B cell (primary cell): ENCODE measurements at regions not wholly inside any gene's neighbourhood (a gene's known extent, or its start where the extent isn't known, plus 50 kb on each side); places are given as distances from the start of the nearest gene placed in this dataset.

ENCODE experiments used
- ATAC-seq: fragments of 200-7000 bp; cut with Tn5 transposase; one replicate; pipeline ENCODE4 v1.10.0; 2021; ENCODE audit warnings: low read depth, mild to moderate bottlenecking, moderate number of reproducible peaks, moderate library complexity
- CTCF ChIA-PET: fragments of 350-600 bp; sonication (Branson Sonifier 250); formaldehyde crosslinking; loops from one replicate; lab custom pipeline; 2021; ENCODE audit warnings: antibody characterized with exemption, inconsistent platforms; lab: Charles Lee
- POLR2A ChIA-PET: fragments of 350-600 bp; sonication (Branson Sonifier 250); formaldehyde crosslinking; loops from one replicate; lab custom pipeline; 2021; ENCODE audit warnings: antibody characterized with exemption; lab: Charles Lee
- DNase-seq: peaks from one replicate; pipeline ENCODE4 v3.0.0; 2013
- H2AFZ ChIP-seq: 2 replicates; pipeline ENCODE4 v1.6.1; 2012; ENCODE audit warnings: mild to moderate bottlenecking, low read depth, low read length; ENCODE audit not compliant: insufficient read depth, poor library complexity, severe bottlenecking
- H3K27ac ChIP-seq, 2 donors: 1 replicate in 1 of 2; 2 replicates in 1 of 2; pipeline ENCODE4 v1.5.1; 2012 to 2013; ENCODE audit warnings: low read length in 2 of 2, mild to moderate bottlenecking in 2 of 2, moderate library complexity in 1 of 2
- H3K27me3 ChIP-seq, 4 experiments: fragments of 200-600 bp in 1 of 4; sonication (generic) in 1 of 4; replicated peaks in 1 of 4; 1 replicate in 2 of 4; 2 replicates in 2 of 4; pipeline versions ENCODE4 v1.6.1 to v1.7.0; 2013 to 2016; ENCODE audit warnings: low read length in 3 of 4, mild to moderate bottlenecking in 2 of 4, mixed read lengths in 1 of 4, moderate library complexity in 1 of 4; ENCODE audit not compliant: insufficient read depth in 4 of 4, control insufficient read depth in 3 of 4; ENCODE audit errors: control extremely low read depth in 1 of 4
- H3K36me3 ChIP-seq, 2 experiments: replicated peaks in 1 of 2; 1 replicate in 1 of 2; 2 replicates in 1 of 2; pipeline versions ENCODE4 v1.6.1 to v1.7.1; 2013; ENCODE audit warnings: low read length in 1 of 2; ENCODE audit not compliant: insufficient read depth in 2 of 2, control insufficient read depth in 1 of 2; ENCODE audit errors: control extremely low read depth in 1 of 2, extremely low read depth in 1 of 2
- H3K4me1 ChIP-seq, 2 donors: fragments of 200-600 bp in 1 of 2; sonication (generic) in 1 of 2; 1 replicate in 1 of 2; 2 replicates in 1 of 2; pipeline versions ENCODE4 v1.5.1 to v1.6.1; 2013 to 2017; ENCODE audit warnings: low read length in 2 of 2; ENCODE audit not compliant: control insufficient read depth in 2 of 2, insufficient read depth in 2 of 2
- H3K4me2 ChIP-seq: replicated peaks from 2 replicates; pipeline ENCODE3; 2012; ENCODE audit warnings: mild to moderate bottlenecking, low read depth, low read length; ENCODE audit not compliant: poor library complexity, severe bottlenecking
- H3K4me3 ChIP-seq, 5 experiments: fragments of 200-600 bp in 1 of 5; sonication (generic) in 1 of 5; 1 replicate in 3 of 5; 2 replicates in 2 of 5; pipeline versions ENCODE4 v1.5.1 to v1.7.0; 2011 to 2016; ENCODE audit warnings: low read length in 4 of 5, mild to moderate bottlenecking in 4 of 5, low read depth in 2 of 5, control low read depth in 1 of 5, moderate library complexity in 1 of 5; ENCODE audit not compliant: insufficient read depth in 1 of 5; ENCODE audit errors: control extremely low read depth in 1 of 5, extremely low read depth in 1 of 5
- H3K79me2 ChIP-seq: fragments of 200-600 bp; sonication (generic); one replicate; pipeline ENCODE4 v1.6.0; 2016; ENCODE audit warnings: low read length; ENCODE audit not compliant: control insufficient read depth, insufficient read depth
- H3K9ac ChIP-seq: fragments of 200-600 bp; sonication (generic); 2 replicates; pipeline ENCODE4 v1.6.1; 2017; ENCODE audit warnings: mild to moderate bottlenecking, low read length, moderate library complexity
- H3K9me3 ChIP-seq, 3 donors: one replicate each; pipeline versions ENCODE4 v1.6.1 to v1.7.1; 2013; ENCODE audit warnings: low read length in 2 of 3; ENCODE audit not compliant: control insufficient read depth in 2 of 3, insufficient read depth in 1 of 3; ENCODE audit errors: control extremely low read depth in 1 of 3
- H4K20me1 ChIP-seq: 2 replicates; pipeline ENCODE4 v1.6.0; 2012; ENCODE audit warnings: mild to moderate bottlenecking, low read length; ENCODE audit not compliant: insufficient read depth, control insufficient read depth, poor library complexity, severe bottlenecking
- H3K27ac Mint-ChIP-seq: one replicate; pipeline ENCODE4 v1.8.0; 2021; ENCODE audit warnings: mixed read lengths
- H3K27me3 Mint-ChIP-seq: one replicate; pipeline ENCODE4 v1.8.0; 2021; ENCODE audit warnings: mixed read lengths
- H3K4me1 Mint-ChIP-seq: one replicate; pipeline ENCODE4 v1.8.0; 2021; ENCODE audit warnings: mixed read lengths
- H3K4me3 Mint-ChIP-seq: one replicate; pipeline ENCODE4 v1.8.0; 2021; ENCODE audit warnings: mixed read lengths
- H3K9me3 Mint-ChIP-seq: one replicate; pipeline ENCODE4 v1.8.0; 2022; ENCODE audit warnings: mixed read lengths; ENCODE audit not compliant: insufficient read depth
- EZH2 ChIP-seq: IDR thresholded peaks from 2 replicates; pipeline ENCODE4 v1.6.1; 2012; ENCODE audit warnings: borderline replicate concordance, low read depth, mild to moderate bottlenecking, moderate library complexity, low read length; ENCODE audit not compliant: insufficient read depth, poor library complexity, severe bottlenecking
- WGBS: methylation state at CpG from one replicate; pipeline ENCODE4 v1.1.5; 2013; ENCODE audit warnings: missing lambda C conversion rate; ENCODE audit not compliant: insufficient coverage; 5-methylcytosine and 5-hydroxymethylcytosine counted together
- intact Hi-C: fragments of 100-400 bp; cut with micrococcal nuclease; formaldehyde crosslinking; loops from one replicate; pipeline ENCODE4 v1.10.0; 2022
- TF ChIP-seq, protein P1 (sequence below): fragments of 200-600 bp; IDR thresholded peaks from one replicate; pipeline ENCODE4 v1.8.0; 2022; ENCODE audit warnings: antibody characterized with exemption, mild to moderate bottlenecking

DNA sequence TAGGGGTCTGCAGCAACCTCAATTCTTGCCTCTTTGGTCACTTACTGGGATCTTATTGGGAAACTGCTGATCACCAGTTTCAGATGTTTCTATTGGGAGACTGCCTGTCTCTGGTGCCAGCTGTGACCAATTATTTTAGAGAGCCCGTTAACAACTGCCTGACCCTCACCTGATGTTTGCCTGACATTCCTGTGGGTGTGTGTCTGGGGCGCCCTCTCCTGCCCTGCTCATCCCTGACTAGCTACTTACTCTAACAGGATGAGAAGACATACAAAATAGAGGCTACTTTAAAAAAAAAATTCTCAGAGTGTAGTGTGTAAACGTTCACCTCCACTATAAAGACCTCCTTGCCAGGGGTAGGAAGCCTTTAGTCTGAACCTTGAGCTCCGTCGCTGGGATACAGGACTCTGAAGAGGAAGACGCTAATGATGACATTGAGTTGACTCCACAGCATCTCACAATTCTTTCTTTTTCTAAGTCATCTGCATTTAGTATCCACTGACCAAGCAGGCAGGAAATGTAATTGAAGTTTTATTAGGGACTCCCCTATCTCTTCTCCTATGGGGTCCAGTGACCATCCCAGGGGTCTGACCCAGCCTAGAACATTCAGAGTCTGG lies 54.6 kb upstream of the DDR1 start:
- H3K9me3 Mint-ChIP-seq = no peaks in the 10 kb centered on the region
- CTCF ChIA-PET = interaction anchor here (0.7 to 14.3 kb wide), 20 partner anchors 8 to 265 kb away, joined by 3 to 237 read pairs (median 4); partner anchors contain the start of gene VARS2
- peak overlapping the region; percentile 50 for H2AFZ ChIP-seq

DNA sequence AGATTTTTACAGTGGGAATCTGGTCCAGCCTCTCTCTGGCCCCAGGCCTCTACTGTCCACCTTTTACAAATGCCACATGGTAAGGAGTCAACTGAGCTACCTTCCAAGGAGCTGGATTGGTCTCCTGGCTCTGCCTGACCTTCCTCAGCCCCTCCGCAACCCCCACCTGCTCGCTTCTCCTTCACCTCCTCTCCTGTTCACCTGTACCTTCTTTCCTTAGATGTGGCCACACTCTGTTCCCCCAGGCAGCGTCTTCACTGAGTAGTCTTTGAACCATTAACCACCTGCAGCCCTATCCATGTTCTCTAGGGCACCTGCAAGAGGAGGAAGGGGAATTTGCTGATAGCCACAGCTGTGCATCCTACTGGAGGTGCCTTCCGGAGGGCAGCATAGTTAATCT lies 55.3 kb upstream of the DDR1 start:
- Mint-ChIP-seq H3K27me3 (peaks cover 12% of the 10 kb centered on the region), H3K27ac (no peak overlapping the region), H3K4me3 (no peak overlapping the region), H3K4me1 (peaks cover 23% of the 10 kb centered on the region), H3K9me3 (no peaks in the 10 kb centered on the region)
- Histone ChIP-seq H3K79me2 (no peaks in the 10 kb centered on the region), H3K9ac (no peak overlapping the region), H2AFZ (no peak overlapping the region), H3K4me3 (no peak overlapping the region), H3K36me3 (no peaks in the 10 kb centered on the region), H4K20me1 (no peaks in the 10 kb centered on the region), H3K9me3 (peaks cover 0 to 3% (median 0%) of the 10 kb centered on the region in 3 donors), H3K27ac (no peak overlapping the region), H3K27me3 (no peaks in the 10 kb centered on the region), H3K4me2 (no peak overlapping the region), H3K4me1 (peaks cover 7 to 23% of the 10 kb centered on the region in 2 donors)
- CTCF ChIA-PET = interaction anchor here (0.6 to 14.3 kb wide), 31 partner anchors 9 to 1528 kb away, joined by 3 to 237 read pairs (median 5); partner anchors contain the start of genes GTF2H4 and VARS2
- DNase-seq = no peak
- TF ChIP-seq EZH2 = no peak
- TF ChIP-seq, protein P1, sequence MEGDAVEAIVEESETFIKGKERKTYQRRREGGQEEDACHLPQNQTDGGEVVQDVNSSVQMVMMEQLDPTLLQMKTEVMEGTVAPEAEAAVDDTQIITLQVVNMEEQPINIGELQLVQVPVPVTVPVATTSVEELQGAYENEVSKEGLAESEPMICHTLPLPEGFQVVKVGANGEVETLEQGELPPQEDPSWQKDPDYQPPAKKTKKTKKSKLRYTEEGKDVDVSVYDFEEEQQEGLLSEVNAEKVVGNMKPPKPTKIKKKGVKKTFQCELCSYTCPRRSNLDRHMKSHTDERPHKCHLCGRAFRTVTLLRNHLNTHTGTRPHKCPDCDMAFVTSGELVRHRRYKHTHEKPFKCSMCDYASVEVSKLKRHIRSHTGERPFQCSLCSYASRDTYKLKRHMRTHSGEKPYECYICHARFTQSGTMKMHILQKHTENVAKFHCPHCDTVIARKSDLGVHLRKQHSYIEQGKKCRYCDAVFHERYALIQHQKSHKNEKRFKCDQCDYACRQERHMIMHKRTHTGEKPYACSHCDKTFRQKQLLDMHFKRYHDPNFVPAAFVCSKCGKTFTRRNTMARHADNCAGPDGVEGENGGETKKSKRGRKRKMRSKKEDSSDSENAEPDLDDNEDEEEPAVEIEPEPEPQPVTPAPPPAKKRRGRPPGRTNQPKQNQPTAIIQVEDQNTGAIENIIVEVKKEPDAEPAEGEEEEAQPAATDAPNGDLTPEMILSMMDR = no peak
- no peak for ATAC-seq
- intact Hi-C loops = no loop called here
- POLR2A ChIA-PET = no interaction called here
- 93% methylated on average over 2 of the region's 4 CpGs for WGBS

More for the DNA sequence above, 54.6 kb upstream of the DDR1 start:
- Mint-ChIP-seq H3K27ac (no peak overlapping the region), H3K4me3 (peak overlapping the region; percentile 2), H3K27me3 (peaks cover 11% of the 10 kb centered on the region), H3K4me1 (peaks cover 25% of the 10 kb centered on the region)
- no peak overlapping the region for H3K27ac ChIP-seq
- ATAC-seq = no peak
- POLR2A ChIA-PET = no interaction called here
- DNase-seq = no peak
- peaks cover 0 to 3% (median 0%) of the 10 kb centered on the region in 3 donors for H3K9me3 ChIP-seq
- TF ChIP-seq, protein P1 = no peak
- no peak for TF ChIP-seq EZH2
- H3K4me1 ChIP-seq = peaks cover 7 to 29% of the 10 kb centered on the region in 2 donors
- H3K27me3 ChIP-seq = peaks cover 0 to 4% (median 0%) of the 10 kb centered on the region in 4 experiments
- WGBS = no CpG with 5 or more reads among the region's 6 CpGs
- no peak overlapping the region for H3K9ac ChIP-seq
- H3K36me3 ChIP-seq = no peaks in the 10 kb centered on the region
- peak overlapping the region; percentile 51 for H3K4me2 ChIP-seq
- intact Hi-C loops = no loop called here
- H3K4me3 ChIP-seq = peak overlapping the region in 3 of 5 experiments; percentile 25 to 42 (median 33)
- H4K20me1 ChIP-seq = no peaks in the 10 kb centered on the region
- no peaks in the 10 kb centered on the region for H3K79me2 ChIP-seq
